ENCODE measurements at regions not wholly inside any gene's neighbourhood (a gene's known extent, or its start where the extent isn't known, plus 50 kb on each side); places are given as distances from the start of the nearest gene placed in this dataset.
"Not testable (repeated sequence)": the region's sequence is repeated elsewhere in the genome, so short reads cannot be mapped to it uniquely, and the experiment has no call there.

GRCh38 chr15:24772266-24772665 is 96.7 kb downstream of the NPAP1 start:
- TF ChIP-seq CTCF (IDR thresholded peaks at IDR 0.05; ENCODE audit: low read length, missing control alignments): no peak
- peak overlapping the region; percentile 45 for H3K4me3 ChIP-seq (replicated peaks; ENCODE audit: low read depth, low read length)
- DNase-seq (ENCODE audit: low read depth): no peak

DNA sequence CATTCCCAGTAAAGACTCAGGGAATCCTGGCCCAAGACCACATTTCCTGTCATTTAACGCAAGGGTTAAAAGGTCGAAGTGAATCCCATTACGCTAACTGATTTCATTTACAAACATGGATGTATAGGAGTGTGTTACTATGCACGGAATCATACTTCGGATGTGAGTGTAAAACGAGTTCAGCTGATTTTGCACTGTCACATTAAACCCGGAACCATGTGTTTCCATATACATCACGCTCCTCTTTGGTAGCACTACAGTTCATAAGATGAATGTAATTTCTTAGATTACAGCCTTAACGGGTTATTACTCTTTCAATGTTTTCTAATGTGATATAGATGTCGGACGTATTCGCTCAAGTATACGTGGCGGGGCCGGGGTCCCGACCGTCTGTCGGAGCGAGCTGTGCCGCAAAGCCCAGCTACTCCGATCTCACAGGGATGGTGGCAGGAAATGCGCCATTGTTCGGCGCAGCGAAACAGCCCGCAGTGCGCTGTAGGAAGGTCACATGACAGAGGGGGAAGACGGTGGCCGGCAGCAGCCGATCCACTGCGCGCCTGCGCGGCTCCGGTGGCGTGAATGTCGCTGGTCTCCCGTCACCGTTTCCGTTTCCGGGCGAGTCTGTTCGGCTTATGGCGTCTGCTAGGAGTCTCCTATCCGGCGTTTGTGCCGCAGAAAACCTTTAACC is 97.3 kb downstream of the NPAP1 start:
- no peak for TF ChIP-seq CTCF (IDR thresholded peaks at IDR 0.05; ENCODE audit: low read length, missing control alignments)
- peak; percentile 84 for DNase-seq (ENCODE audit: low read depth)
- H3K4me3 ChIP-seq (replicated peaks; ENCODE audit: low read depth, low read length): peak overlapping the region; percentile 45

- no peak for DNase-seq (ENCODE audit: low read depth)
- TF ChIP-seq CTCF (IDR thresholded peaks at IDR 0.05; ENCODE audit: low read length, missing control alignments): no peak
- H3K4me3 ChIP-seq (replicated peaks; ENCODE audit: low read depth, low read length): no peak overlapping the region
Observed at GRCh38 chr15:24777307-24777706, 101.7 kb downstream of the NPAP1 start.

GRCh38 chr15:24784506-24784905 is 108.9 kb downstream of the NPAP1 start:
- no peak for DNase-seq (ENCODE audit: low read depth)
- no peak overlapping the region for H3K4me3 ChIP-seq (replicated peaks; ENCODE audit: low read depth, low read length)
- no peak for TF ChIP-seq CTCF (IDR thresholded peaks at IDR 0.05; ENCODE audit: low read length, missing control alignments)

DNA sequence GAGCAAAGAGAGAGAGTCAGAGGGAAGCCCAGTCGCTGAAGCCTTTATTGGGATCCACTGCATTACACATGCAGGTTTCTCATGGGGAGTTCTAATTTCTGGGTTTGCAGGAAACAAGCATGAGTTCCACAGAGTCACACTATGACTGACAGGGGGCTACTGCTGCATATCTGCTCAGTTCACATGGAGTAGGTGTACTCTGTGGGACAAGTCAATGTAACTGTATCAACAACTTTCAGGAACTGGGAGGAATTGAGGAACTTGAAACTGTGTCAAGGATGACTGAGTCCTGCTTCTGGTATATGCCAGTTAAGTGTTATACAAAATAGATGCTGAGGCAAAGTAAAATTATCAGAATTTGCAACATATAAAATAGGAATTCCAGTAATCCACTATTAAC is 110.8 kb downstream of the NPAP1 start:
- H3K4me3 ChIP-seq (replicated peaks; ENCODE audit: low read depth, low read length): no peak overlapping the region
- no peak for TF ChIP-seq CTCF (IDR thresholded peaks at IDR 0.05; ENCODE audit: low read length, missing control alignments)
- DNase-seq (ENCODE audit: low read depth): no peak

- not testable (repeated sequence) for H3K4me3 ChIP-seq (replicated peaks; ENCODE audit: low read depth, low read length)
Observed at GRCh38 chr15:24802624-24803023, 127.0 kb downstream of the NPAP1 start.

DNA sequence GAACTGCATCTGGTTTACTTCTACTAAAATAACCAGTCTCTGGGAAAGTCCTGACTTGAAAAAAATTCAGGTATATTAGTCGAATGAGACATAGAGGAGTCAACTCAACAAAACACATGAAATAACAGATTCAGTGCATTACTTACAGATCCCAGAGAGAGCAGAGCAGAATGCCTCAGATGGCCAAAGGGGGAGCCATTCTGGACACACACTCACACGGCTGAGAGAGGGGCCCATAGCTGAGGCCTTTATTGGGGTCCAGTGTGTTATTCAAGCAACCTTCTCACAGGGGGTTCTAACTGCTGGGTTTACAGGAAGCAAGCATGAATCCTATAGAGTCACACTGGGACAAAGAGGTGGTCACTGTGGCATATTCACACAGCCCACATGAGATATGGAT is 135.1 kb upstream of the SNRPN start:
- no peak overlapping the region for H3K4me3 ChIP-seq (replicated peaks; ENCODE audit: low read depth, low read length)
- no peak for TF ChIP-seq CTCF (IDR thresholded peaks at IDR 0.05; ENCODE audit: low read length, missing control alignments)
- DNase-seq (ENCODE audit: low read depth): no peak

More at GRCh38 chr15:24802624-24803023, 127.0 kb downstream of the NPAP1 start:
- DNase-seq (ENCODE audit: low read depth): not testable (repeated sequence)

All from fibroblast of pulmonary artery (primary cell).